Activated CD8-positive, alpha-beta memory T cell treated with anti-CD3 and anti-CD28 coated beads, Interleukin-2, amount 10 ng/mL, durations not matched to agents 7 days and 5 days (primary cell): ENCODE measurements at regions not wholly inside any gene's neighbourhood (a gene's known extent, or its start where the extent isn't known, plus 50 kb on each side); places are given as distances from the start of the nearest gene placed in this dataset.
"Not testable (repeated sequence)": the region's sequence is repeated elsewhere in the genome, so short reads cannot be mapped to it uniquely, and the experiment has no call there.

Experiments
- ATAC-seq: fragments of 150-1000 bp; cut with Tn5 transposase; one replicate; pipeline ENCODE4 v1.10.0; 2021; ENCODE audit warnings: moderate library complexity
- CTCF ChIA-PET: fragments of 350-600 bp; sonication (Branson Sonifier 250); formaldehyde crosslinking; loops from one replicate; lab custom pipeline; 2021; ENCODE audit warnings: antibody characterized with exemption; lab: Charles Lee
- DNase-seq: peaks from one replicate; pipeline ENCODE4 v3.0.0-alpha.2; 2020
- H3K27ac Mint-ChIP-seq: one replicate; pipeline ENCODE4 v1.8.0; 2021; ENCODE audit warnings: mild to moderate bottlenecking, mixed read lengths
- H3K27me3 Mint-ChIP-seq: one replicate; pipeline ENCODE4 v1.8.0; 2021; ENCODE audit warnings: mixed read lengths
- H3K36me3 Mint-ChIP-seq: one replicate; pipeline ENCODE4 v1.8.0; 2021; ENCODE audit warnings: mild to moderate bottlenecking, mixed read lengths
- H3K4me1 Mint-ChIP-seq: one replicate; pipeline ENCODE4 v1.8.0; 2021; ENCODE audit warnings: mixed read lengths
- H3K4me3 Mint-ChIP-seq: one replicate; pipeline ENCODE4 v1.8.0; 2021; ENCODE audit warnings: mild to moderate bottlenecking, moderate library complexity, mixed read lengths
- H3K9me3 Mint-ChIP-seq: one replicate; pipeline ENCODE4 v1.8.0; 2022; ENCODE audit warnings: low read depth, mixed read lengths

GRCh38 chr5:169531631-169532030 lies 51.9 kb upstream of the SPDL1 start:
- Mint-ChIP-seq H3K27me3 (peaks cover 34% of the 10 kb centered on the region), H3K36me3 (no peaks in the 10 kb centered on the region), H3K4me1 (no peaks in the 10 kb centered on the region), H3K9me3 (no peaks in the 10 kb centered on the region), H3K27ac (no peak overlapping the region), H3K4me3 (no peak overlapping the region)
- DNase-seq = no peak
- no peak for ATAC-seq
- CTCF ChIA-PET = no interaction called here

GRCh38 chr5:169527863-169528262 lies 55.7 kb upstream of the SPDL1 start:
- Mint-ChIP-seq H3K27me3 (peaks cover 34% of the 10 kb centered on the region), H3K4me3 (no peak overlapping the region), H3K27ac (no peak overlapping the region), H3K9me3 (no peaks in the 10 kb centered on the region), H3K36me3 (no peaks in the 10 kb centered on the region), H3K4me1 (no peaks in the 10 kb centered on the region)
- no peak for ATAC-seq
- DNase-seq = no peak
- CTCF ChIA-PET = no interaction called here

GRCh38 chr5:169527066-169527465 lies 56.5 kb upstream of the SPDL1 start:
- no peak overlapping the region for H3K4me3 Mint-ChIP-seq
- no peaks in the 10 kb centered on the region for H3K4me1 Mint-ChIP-seq
- H3K27ac Mint-ChIP-seq = no peak overlapping the region
- peaks cover 32% of the 10 kb centered on the region for H3K27me3 Mint-ChIP-seq
- H3K36me3 Mint-ChIP-seq = no peaks in the 10 kb centered on the region
- DNase-seq (no peak), ATAC-seq (no peak)
- no peaks in the 10 kb centered on the region for H3K9me3 Mint-ChIP-seq
- CTCF ChIA-PET = no interaction called here

- CTCF ChIA-PET = no interaction called here
- no peak for DNase-seq
- H3K27ac Mint-ChIP-seq = no peak overlapping the region
- H3K27me3 Mint-ChIP-seq = peaks cover 17% of the 10 kb centered on the region
- ATAC-seq = no peak
- H3K36me3 Mint-ChIP-seq = no peaks in the 10 kb centered on the region
- H3K4me1 Mint-ChIP-seq = no peaks in the 10 kb centered on the region
- H3K9me3 Mint-ChIP-seq = peaks cover 2% of the 10 kb centered on the region
- no peak overlapping the region for H3K4me3 Mint-ChIP-seq
Observed at GRCh38 chr5:169522851-169523250, 60.7 kb upstream of the SPDL1 start.

- Mint-ChIP-seq H3K27me3 (peaks cover 7% of the 10 kb centered on the region), H3K9me3 (peaks cover 2% of the 10 kb centered on the region), H3K4me1 (no peaks in the 10 kb centered on the region), H3K36me3 (no peaks in the 10 kb centered on the region), H3K27ac (no peak overlapping the region), H3K4me3 (no peak overlapping the region)
- ATAC-seq (no peak), DNase-seq (no peak)
- CTCF ChIA-PET = no interaction called here
Observed at GRCh38 chr5:169521366-169521983, 62.1 kb upstream of the SPDL1 start.

GRCh38 chr5:169519358-169519757 lies 64.2 kb upstream of the SPDL1 start:
- Mint-ChIP-seq H3K27me3 (peaks cover 3% of the 10 kb centered on the region), H3K9me3 (peaks cover 2% of the 10 kb centered on the region), H3K4me3 (no peak overlapping the region), H3K36me3 (no peaks in the 10 kb centered on the region), H3K27ac (no peak overlapping the region), H3K4me1 (no peaks in the 10 kb centered on the region)
- CTCF ChIA-PET = no interaction called here
- ATAC-seq (no peak), DNase-seq (no peak)

GRCh38 chr5:169518779-169519178 lies 64.8 kb upstream of the SPDL1 start:
- ATAC-seq, H3K4me1 Mint-ChIP-seq, DNase-seq, CTCF ChIA-PET, H3K4me3 Mint-ChIP-seq, H3K36me3 Mint-ChIP-seq, H3K27ac Mint-ChIP-seq, H3K27me3 Mint-ChIP-seq, H3K9me3 Mint-ChIP-seq: not testable (repeated sequence)

- H3K27ac Mint-ChIP-seq = no peak overlapping the region
- CTCF ChIA-PET = interaction anchor here (0.6 kb wide), 1 partner anchor 337 kb away, joined by 3 read pairs; no protein-coding TSS in a partner anchor
- H3K9me3 Mint-ChIP-seq = no peaks in the 10 kb centered on the region
- no peak overlapping the region for H3K4me3 Mint-ChIP-seq
- no peak for DNase-seq
- H3K27me3 Mint-ChIP-seq = no peaks in the 10 kb centered on the region
- H3K4me1 Mint-ChIP-seq = no peaks in the 10 kb centered on the region
- no peaks in the 10 kb centered on the region for H3K36me3 Mint-ChIP-seq
- ATAC-seq = no peak
Observed at GRCh38 chr5:169512385-169512784, 71.2 kb upstream of the SPDL1 start.

- H3K4me3 Mint-ChIP-seq = no peak overlapping the region
- ATAC-seq (no peak), DNase-seq (no peak)
- H3K36me3 Mint-ChIP-seq = no peaks in the 10 kb centered on the region
- peaks cover 2% of the 10 kb centered on the region for H3K27me3 Mint-ChIP-seq
- no peaks in the 10 kb centered on the region for H3K4me1 Mint-ChIP-seq
- H3K27ac Mint-ChIP-seq = no peak overlapping the region
- CTCF ChIA-PET = no interaction called here
- H3K9me3 Mint-ChIP-seq = no peaks in the 10 kb centered on the region
Observed at GRCh38 chr5:169511708-169512107, 71.9 kb upstream of the SPDL1 start.

GRCh38 chr5:169507051-169507450 lies 76.5 kb upstream of the SPDL1 start:
- ATAC-seq (no peak), DNase-seq (no peak)
- Mint-ChIP-seq H3K9me3 (no peaks in the 10 kb centered on the region), H3K4me3 (no peak overlapping the region), H3K27me3 (peaks cover 33% of the 10 kb centered on the region), H3K36me3 (no peaks in the 10 kb centered on the region), H3K27ac (no peak overlapping the region), H3K4me1 (no peaks in the 10 kb centered on the region)
- CTCF ChIA-PET = no interaction called here

GRCh38 chr5:169503886-169504285 lies 79.7 kb upstream of the SPDL1 start:
- ATAC-seq (no peak), DNase-seq (no peak)
- H3K36me3 Mint-ChIP-seq = no peaks in the 10 kb centered on the region
- H3K4me1 Mint-ChIP-seq = no peaks in the 10 kb centered on the region
- H3K4me3 Mint-ChIP-seq = no peak overlapping the region
- H3K27me3 Mint-ChIP-seq = peaks cover 38% of the 10 kb centered on the region
- H3K9me3 Mint-ChIP-seq = no peaks in the 10 kb centered on the region
- H3K27ac Mint-ChIP-seq = no peak overlapping the region
- CTCF ChIA-PET = no interaction called here

- ATAC-seq (no peak), DNase-seq (no peak)
- H3K36me3 Mint-ChIP-seq = no peaks in the 10 kb centered on the region
- H3K4me3 Mint-ChIP-seq = no peak overlapping the region
- peaks cover 31% of the 10 kb centered on the region for H3K27me3 Mint-ChIP-seq
- H3K9me3 Mint-ChIP-seq = no peaks in the 10 kb centered on the region
- CTCF ChIA-PET = no interaction called here
- H3K4me1 Mint-ChIP-seq = no peaks in the 10 kb centered on the region
- no peak overlapping the region for H3K27ac Mint-ChIP-seq
Observed at GRCh38 chr5:169499990-169500505, 83.5 kb upstream of the SPDL1 start.

GRCh38 chr5:169496878-169497277 lies 86.7 kb upstream of the SPDL1 start:
- peaks cover 9% of the 10 kb centered on the region for H3K27me3 Mint-ChIP-seq
- no peaks in the 10 kb centered on the region for H3K36me3 Mint-ChIP-seq
- CTCF ChIA-PET = no interaction called here
- ATAC-seq = no peak
- DNase-seq = no peak
- no peak overlapping the region for H3K4me3 Mint-ChIP-seq
- no peak overlapping the region for H3K27ac Mint-ChIP-seq
- H3K4me1 Mint-ChIP-seq = no peaks in the 10 kb centered on the region
- no peaks in the 10 kb centered on the region for H3K9me3 Mint-ChIP-seq

- Mint-ChIP-seq H3K9me3 (no peaks in the 10 kb centered on the region), H3K4me3 (no peak overlapping the region), H3K27me3 (peaks cover 10% of the 10 kb centered on the region), H3K27ac (no peak overlapping the region), H3K36me3 (no peaks in the 10 kb centered on the region), H3K4me1 (no peaks in the 10 kb centered on the region)
- ATAC-seq = no peak
- no peak for DNase-seq
- CTCF ChIA-PET = no interaction called here
Observed at GRCh38 chr5:169494941-169495548, 88.5 kb upstream of the SPDL1 start.
